Gastroesophageal sphincter (tissue), 3 donors: ENCODE measurements at regions not wholly inside any gene's neighbourhood (a gene's known extent, or its start where the extent isn't known, plus 50 kb on each side); places are given as distances from the start of the nearest gene placed in this dataset.

Source experiments
- POLR2AphosphoS5 ChIP-seq: sonication (generic); formaldehyde crosslinking; IDR thresholded peaks from one replicate; pipeline ENCODE4 v1.6.1; 2017; ENCODE audit warnings: antibody characterized with exemption
- TF ChIP-seq, protein P1 (sequence below), 4 experiments: fragments of 200-600 bp in 2 of 4; fragments of 450-650 bp in 2 of 4; sonication (generic) in 1 of 4; IDR thresholded peaks; one replicate each; pipeline ENCODE4 v1.5.1; 2017 to 2019; ENCODE audit warnings: antibody characterized with exemption in 4 of 4, mild to moderate bottlenecking in 2 of 4, moderate library complexity in 2 of 4

DNA sequence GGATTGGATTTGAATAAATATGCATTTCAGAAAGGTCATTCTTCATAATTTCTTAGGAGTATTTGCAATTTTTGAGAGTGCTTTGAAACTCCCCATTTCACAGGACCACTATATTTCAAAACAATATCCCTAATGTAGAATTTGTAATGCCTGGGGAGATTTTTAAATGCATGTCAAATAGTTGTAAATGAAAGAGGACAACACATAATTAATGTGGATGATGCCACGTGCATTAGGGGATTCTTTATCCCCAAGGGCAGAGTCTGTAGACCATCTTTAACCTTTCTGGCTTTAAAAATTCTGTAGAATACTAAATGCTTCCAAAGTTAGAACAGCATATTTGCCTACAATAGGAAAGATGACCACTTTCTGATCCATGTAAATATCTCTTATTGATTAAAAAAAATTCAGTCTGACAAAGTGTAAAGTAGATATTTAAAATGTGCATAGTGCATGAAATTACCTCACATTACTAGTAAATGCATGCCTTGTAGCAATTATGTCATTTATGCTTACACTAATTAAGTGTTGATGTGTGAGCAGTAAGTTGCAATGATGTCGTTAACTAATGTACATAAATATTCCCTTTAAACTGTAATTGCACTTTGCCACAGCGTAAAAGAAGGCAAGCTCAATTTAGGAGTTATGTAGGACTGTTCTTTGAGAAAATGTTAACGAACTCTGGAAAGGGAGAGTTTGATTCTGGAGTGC is 416.1 kb downstream of the PSAT1 start:
- TF ChIP-seq, protein P1, sequence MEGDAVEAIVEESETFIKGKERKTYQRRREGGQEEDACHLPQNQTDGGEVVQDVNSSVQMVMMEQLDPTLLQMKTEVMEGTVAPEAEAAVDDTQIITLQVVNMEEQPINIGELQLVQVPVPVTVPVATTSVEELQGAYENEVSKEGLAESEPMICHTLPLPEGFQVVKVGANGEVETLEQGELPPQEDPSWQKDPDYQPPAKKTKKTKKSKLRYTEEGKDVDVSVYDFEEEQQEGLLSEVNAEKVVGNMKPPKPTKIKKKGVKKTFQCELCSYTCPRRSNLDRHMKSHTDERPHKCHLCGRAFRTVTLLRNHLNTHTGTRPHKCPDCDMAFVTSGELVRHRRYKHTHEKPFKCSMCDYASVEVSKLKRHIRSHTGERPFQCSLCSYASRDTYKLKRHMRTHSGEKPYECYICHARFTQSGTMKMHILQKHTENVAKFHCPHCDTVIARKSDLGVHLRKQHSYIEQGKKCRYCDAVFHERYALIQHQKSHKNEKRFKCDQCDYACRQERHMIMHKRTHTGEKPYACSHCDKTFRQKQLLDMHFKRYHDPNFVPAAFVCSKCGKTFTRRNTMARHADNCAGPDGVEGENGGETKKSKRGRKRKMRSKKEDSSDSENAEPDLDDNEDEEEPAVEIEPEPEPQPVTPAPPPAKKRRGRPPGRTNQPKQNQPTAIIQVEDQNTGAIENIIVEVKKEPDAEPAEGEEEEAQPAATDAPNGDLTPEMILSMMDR (IDR thresholded peaks at IDR 0.05) = no peak
- no peak for TF ChIP-seq POLR2AphosphoS5
